ENCODE measurements at regions not wholly inside any gene's neighbourhood (a gene's known extent, or its start where the extent isn't known, plus 50 kb on each side); places are given as distances from the start of the nearest gene placed in this dataset.

- ChIA-PET CTCF (interaction anchor here (0.5 to 0.6 kb wide), 2 partner anchors 404 to 684 kb away, joined by 3 to 4 read pairs; no protein-coding TSS in a partner anchor), POLR2A (no interaction called here)
- ATAC-seq (peak; percentile 63; the same call in 1 of the 2 replicates), DNase-seq (ENCODE audit: low read depth, low spot score) (no peak)
- Histone ChIP-seq H3K27me3 (ENCODE audit: control insufficient read depth, insufficient read depth, low read length) (no peaks in the 10 kb centered on the region), H3K9me3 (ENCODE audit: control insufficient read depth, insufficient read depth, low read depth, low read length) (no peaks in the 10 kb centered on the region), H3K4me3 (ENCODE audit: low read depth in 2 of 2, low read length in 2 of 2) (no peak overlapping the region), H3K4me1 (ENCODE audit: control insufficient read depth, insufficient read depth, low read length) (0 out of 2 replicates have a peak, but pooled peaks cover 4% of the 10 kb centered on the region), H3K27ac (ENCODE audit: low read length) (no peak overlapping the region), H3K36me3 (ENCODE audit: control insufficient read depth, insufficient read depth, low read length) (no peaks in the 10 kb centered on the region)
- in situ Hi-C loops (cut with HindIII; ENCODE audit: low pct_unique_long_range_greater_than_20kb, low sequenced_read_pairs) = no loop called here
- TF ChIP-seq SIN3A (IDR thresholded peaks at IDR 0.05; ENCODE audit: borderline replicate concordance, insufficient read depth, low read depth, low read length) = no peak
- TF ChIP-seq, protein P1, sequence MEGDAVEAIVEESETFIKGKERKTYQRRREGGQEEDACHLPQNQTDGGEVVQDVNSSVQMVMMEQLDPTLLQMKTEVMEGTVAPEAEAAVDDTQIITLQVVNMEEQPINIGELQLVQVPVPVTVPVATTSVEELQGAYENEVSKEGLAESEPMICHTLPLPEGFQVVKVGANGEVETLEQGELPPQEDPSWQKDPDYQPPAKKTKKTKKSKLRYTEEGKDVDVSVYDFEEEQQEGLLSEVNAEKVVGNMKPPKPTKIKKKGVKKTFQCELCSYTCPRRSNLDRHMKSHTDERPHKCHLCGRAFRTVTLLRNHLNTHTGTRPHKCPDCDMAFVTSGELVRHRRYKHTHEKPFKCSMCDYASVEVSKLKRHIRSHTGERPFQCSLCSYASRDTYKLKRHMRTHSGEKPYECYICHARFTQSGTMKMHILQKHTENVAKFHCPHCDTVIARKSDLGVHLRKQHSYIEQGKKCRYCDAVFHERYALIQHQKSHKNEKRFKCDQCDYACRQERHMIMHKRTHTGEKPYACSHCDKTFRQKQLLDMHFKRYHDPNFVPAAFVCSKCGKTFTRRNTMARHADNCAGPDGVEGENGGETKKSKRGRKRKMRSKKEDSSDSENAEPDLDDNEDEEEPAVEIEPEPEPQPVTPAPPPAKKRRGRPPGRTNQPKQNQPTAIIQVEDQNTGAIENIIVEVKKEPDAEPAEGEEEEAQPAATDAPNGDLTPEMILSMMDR (IDR thresholded peaks at IDR 0.05) = no peak
- TF ChIP-seq TCF7L2 (IDR thresholded peaks at IDR 0.05; ENCODE audit: low read depth, low read length) = no peak
- TF ChIP-seq POLR2AphosphoS5 (IDR thresholded peaks at IDR 0.05; ENCODE audit: low read depth, low read length) = no peak
- no peak for TF ChIP-seq REST (IDR thresholded peaks at IDR 0.05; ENCODE audit: insufficient read depth in 1 of 2, low read depth in 2 of 2, low read length in 1 of 2)
- intact Hi-C loops (cut with micrococcal nuclease; ENCODE audit: unreplicated experiment) = no loop called here
- BruUV-seq (replicated peaks) = no TSS peak
Measured at GRCh38 chr6:12228447-12229146, 61.6 kb upstream of the EDN1 start.

DNA sequence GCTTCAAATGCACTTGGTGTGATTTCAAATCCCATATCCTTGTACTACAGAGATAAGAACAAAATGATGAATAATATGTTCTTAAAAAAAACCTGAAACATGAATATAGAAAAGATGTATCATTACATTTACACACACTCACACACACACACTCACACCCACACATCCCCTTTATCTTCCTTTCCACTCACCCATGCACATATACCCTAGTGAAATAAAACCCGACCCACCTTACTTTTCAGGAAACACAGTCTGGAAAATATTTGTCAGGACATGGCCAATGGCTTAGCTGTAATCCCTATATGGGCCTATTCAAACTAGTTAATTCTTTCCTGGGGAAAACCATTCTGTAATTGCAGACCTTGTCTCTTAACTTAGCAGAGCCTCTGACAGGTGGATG lies 60.8 kb upstream of the EDN1 start:
- no peak for TF ChIP-seq POLR2AphosphoS5 (IDR thresholded peaks at IDR 0.05; ENCODE audit: low read depth, low read length)
- Histone ChIP-seq H3K9me3 (ENCODE audit: control insufficient read depth, insufficient read depth, low read depth, low read length) (no peaks in the 10 kb centered on the region), H3K27me3 (ENCODE audit: control insufficient read depth, insufficient read depth, low read length) (no peaks in the 10 kb centered on the region), H3K36me3 (ENCODE audit: control insufficient read depth, insufficient read depth, low read length) (no peaks in the 10 kb centered on the region), H3K4me1 (ENCODE audit: control insufficient read depth, insufficient read depth, low read length) (0 out of 2 replicates have a peak, but pooled peaks cover 4% of the 10 kb centered on the region), H3K27ac (ENCODE audit: low read length) (no peak overlapping the region), H3K4me3 (ENCODE audit: low read depth in 2 of 2, low read length in 2 of 2) (no peak overlapping the region)
- intact Hi-C loops (cut with micrococcal nuclease; ENCODE audit: unreplicated experiment) (no loop called here), in situ Hi-C loops (cut with HindIII; ENCODE audit: low pct_unique_long_range_greater_than_20kb, low sequenced_read_pairs) (no loop called here)
- ChIA-PET POLR2A (no interaction called here), CTCF (no interaction called here)
- DNase-seq (ENCODE audit: low read depth, low spot score) = no peak
- no peak for ATAC-seq
- BruUV-seq (replicated peaks) = no TSS peak

DNA sequence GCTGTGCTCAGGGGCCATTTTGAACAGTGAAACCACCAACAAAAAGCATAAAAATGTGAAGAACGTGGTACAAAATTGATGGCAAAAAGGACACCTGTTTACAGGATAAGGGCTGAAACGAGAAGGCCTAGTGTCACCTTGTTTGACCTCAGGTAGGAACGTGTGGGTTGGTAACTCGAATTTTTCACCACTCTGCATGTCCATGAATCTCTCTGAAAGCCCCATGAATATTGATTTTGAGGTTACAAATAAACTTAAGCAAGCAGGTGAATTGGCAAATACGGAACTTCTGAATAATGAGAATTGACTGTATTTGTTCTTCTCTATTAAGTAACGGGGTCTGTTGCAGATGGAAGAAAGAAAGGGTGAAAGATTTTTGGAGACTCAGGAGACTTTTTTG lies 59.6 kb upstream of the EDN1 start:
- Histone ChIP-seq H3K4me1 (ENCODE audit: control insufficient read depth, insufficient read depth, low read length) (0 out of 2 replicates have a peak, but pooled peaks cover 4% of the 10 kb centered on the region), H3K27me3 (ENCODE audit: control insufficient read depth, insufficient read depth, low read length) (no peaks in the 10 kb centered on the region), H3K27ac (ENCODE audit: low read length) (no peak overlapping the region), H3K36me3 (ENCODE audit: control insufficient read depth, insufficient read depth, low read length) (no peaks in the 10 kb centered on the region), H3K9me3 (ENCODE audit: control insufficient read depth, insufficient read depth, low read depth, low read length) (no peaks in the 10 kb centered on the region), H3K4me3 (ENCODE audit: low read depth in 2 of 2, low read length in 2 of 2) (no peak overlapping the region)
- no peak for ATAC-seq
- POLR2A ChIA-PET = no interaction called here
- DNase-seq (ENCODE audit: low read depth, low spot score) = no peak
- intact Hi-C loops (cut with micrococcal nuclease; ENCODE audit: unreplicated experiment) = loop anchor here (5.0 to 10.0 kb wide), 2 partner anchors 78 to 296 kb away; no protein-coding TSS in a partner anchor
- CTCF ChIA-PET = interaction anchor here (0.6 kb wide), 1 partner anchor 18 kb away, joined by 5 read pairs; no protein-coding TSS in a partner anchor
- no TSS peak for BruUV-seq (replicated peaks)
- in situ Hi-C loops (cut with HindIII; ENCODE audit: low pct_unique_long_range_greater_than_20kb, low sequenced_read_pairs) = no loop called here
- TF ChIP-seq TCF7L2 (IDR thresholded peaks at IDR 0.05; ENCODE audit: low read depth, low read length) = no peak
- TF ChIP-seq, protein P1 (IDR thresholded peaks at IDR 0.05) = no peak
